ENCODE measurements at regions not wholly inside any gene's neighbourhood (a gene's known extent, or its start where the extent isn't known, plus 50 kb on each side); places are given as distances from the start of the nearest gene placed in this dataset.
"Not testable (repeated sequence)": the region's sequence is repeated elsewhere in the genome, so short reads cannot be mapped to it uniquely, and the experiment has no call there.

DNA sequence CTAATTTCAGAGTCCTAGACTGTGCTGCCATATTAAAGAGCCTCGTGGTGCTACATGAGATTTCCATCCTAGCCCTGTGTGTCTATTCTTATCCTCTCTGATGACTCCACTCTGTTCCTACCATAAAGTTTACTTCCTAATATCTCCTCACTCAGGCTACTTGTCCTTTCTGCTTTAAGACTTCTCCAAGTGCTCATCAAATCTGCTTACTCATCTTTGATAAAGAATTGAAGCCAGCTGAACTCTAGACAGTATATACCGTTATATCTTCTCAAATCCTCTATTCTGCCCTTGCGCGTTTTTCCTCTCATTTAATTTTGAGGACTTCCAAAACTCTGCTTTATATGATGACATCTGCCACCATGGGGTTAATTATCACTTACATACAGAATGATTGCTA lies 539.5 kb downstream of the HAPSTR1 start (continued):
- TF ChIP-seq CTCF (conservative IDR thresholded peaks at IDR 0.05; ENCODE audit: low read depth in 2 of 2) (no peak), CREB1 (CRISPR knock-in tag; IDR thresholded peaks at IDR 0.05; ENCODE audit: low read depth) (no peak)

DNA sequence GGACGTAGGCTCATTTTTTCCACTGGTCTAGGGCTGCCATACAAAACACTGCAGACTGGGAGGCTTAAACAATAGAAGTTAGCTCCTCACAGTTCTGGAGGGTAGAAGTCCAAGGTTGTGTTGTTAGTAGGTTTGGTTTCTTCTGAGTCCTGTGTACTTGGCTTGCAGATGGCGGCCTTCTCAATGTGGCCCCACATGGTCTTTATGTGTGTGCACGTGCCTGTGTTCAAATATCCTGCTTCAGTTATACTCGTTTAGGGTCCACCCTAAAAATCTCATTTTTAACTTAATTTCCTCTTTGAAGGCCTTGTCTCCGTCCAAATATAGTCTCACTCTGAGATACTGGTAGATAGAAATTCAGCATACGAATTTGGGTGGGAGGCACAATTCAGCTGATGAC lies 542.4 kb downstream of the HAPSTR1 start:
- Mint-ChIP-seq H3K27ac (no peak overlapping the region), H3K4me3 (no peak overlapping the region), H3K27me3 (ENCODE audit: insufficient read depth, low read depth, poor library complexity) (no peaks in the 10 kb centered on the region), H3K36me3 (ENCODE audit: low read depth) (peaks cover 24% of the 10 kb centered on the region), H3K9me3 (peaks cover 27% of the 10 kb centered on the region), H3K4me1 (no peaks in the 10 kb centered on the region)
- Histone ChIP-seq H3K9me2 (ENCODE audit: insufficient read depth) (peaks cover 14% of the 10 kb centered on the region), H3K27ac (ENCODE audit: low read depth) (no peak overlapping the region), H2AFZ (no peak overlapping the region), H3K4me3 (no peak overlapping the region), H3K4me1 (ENCODE audit: insufficient read depth) (no peaks in the 10 kb centered on the region), H4K20me1 (replicated peaks; ENCODE audit: insufficient read depth) (no peaks in the 10 kb centered on the region), H3K4me2 (no peak overlapping the region), H3K79me2 (replicated peaks; ENCODE audit: insufficient read depth) (no peaks in the 10 kb centered on the region), H3F3A (replicated peaks; ENCODE audit: low read depth) (no peaks in the 10 kb centered on the region), H3K27me3 (ENCODE audit: insufficient read depth) (no peaks in the 10 kb centered on the region), H3K36me3 (ENCODE audit: insufficient read depth) (no peaks in the 10 kb centered on the region)
- no peak for TF ChIP-seq CTCF (conservative IDR thresholded peaks at IDR 0.05; ENCODE audit: low read depth in 2 of 2)
- no peak for TF ChIP-seq ZNF331 (CRISPR knock-in tag; IDR thresholded peaks at IDR 0.05; ENCODE audit: low read depth)
- TF ChIP-seq ZNF114 (CRISPR knock-in tag; IDR thresholded peaks at IDR 0.05): no peak
- TF ChIP-seq JUNB (IDR thresholded peaks at IDR 0.05; ENCODE audit: unreplicated experiment): no peak
- TF ChIP-seq STAT1 (IDR thresholded peaks at IDR 0.05; ENCODE audit: unreplicated experiment): no peak
- TF ChIP-seq ETS1 (IDR thresholded peaks at IDR 0.05): no peak
- TF ChIP-seq EZH2 (IDR thresholded peaks at IDR 0.05; ENCODE audit: low read depth, unreplicated experiment): no peak
- no peak for TF ChIP-seq CREB1 (CRISPR knock-in tag; IDR thresholded peaks at IDR 0.05; ENCODE audit: low read depth)
- TF ChIP-seq POLR2AphosphoS5 (IDR thresholded peaks at IDR 0.05; ENCODE audit: low read depth): no peak
- TF ChIP-seq, protein P1, sequence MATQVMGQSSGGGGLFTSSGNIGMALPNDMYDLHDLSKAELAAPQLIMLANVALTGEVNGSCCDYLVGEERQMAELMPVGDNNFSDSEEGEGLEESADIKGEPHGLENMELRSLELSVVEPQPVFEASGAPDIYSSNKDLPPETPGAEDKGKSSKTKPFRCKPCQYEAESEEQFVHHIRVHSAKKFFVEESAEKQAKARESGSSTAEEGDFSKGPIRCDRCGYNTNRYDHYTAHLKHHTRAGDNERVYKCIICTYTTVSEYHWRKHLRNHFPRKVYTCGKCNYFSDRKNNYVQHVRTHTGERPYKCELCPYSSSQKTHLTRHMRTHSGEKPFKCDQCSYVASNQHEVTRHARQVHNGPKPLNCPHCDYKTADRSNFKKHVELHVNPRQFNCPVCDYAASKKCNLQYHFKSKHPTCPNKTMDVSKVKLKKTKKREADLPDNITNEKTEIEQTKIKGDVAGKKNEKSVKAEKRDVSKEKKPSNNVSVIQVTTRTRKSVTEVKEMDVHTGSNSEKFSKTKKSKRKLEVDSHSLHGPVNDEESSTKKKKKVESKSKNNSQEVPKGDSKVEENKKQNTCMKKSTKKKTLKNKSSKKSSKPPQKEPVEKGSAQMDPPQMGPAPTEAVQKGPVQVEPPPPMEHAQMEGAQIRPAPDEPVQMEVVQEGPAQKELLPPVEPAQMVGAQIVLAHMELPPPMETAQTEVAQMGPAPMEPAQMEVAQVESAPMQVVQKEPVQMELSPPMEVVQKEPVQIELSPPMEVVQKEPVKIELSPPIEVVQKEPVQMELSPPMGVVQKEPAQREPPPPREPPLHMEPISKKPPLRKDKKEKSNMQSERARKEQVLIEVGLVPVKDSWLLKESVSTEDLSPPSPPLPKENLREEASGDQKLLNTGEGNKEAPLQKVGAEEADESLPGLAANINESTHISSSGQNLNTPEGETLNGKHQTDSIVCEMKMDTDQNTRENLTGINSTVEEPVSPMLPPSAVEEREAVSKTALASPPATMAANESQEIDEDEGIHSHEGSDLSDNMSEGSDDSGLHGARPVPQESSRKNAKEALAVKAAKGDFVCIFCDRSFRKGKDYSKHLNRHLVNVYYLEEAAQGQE (IDR thresholded peaks at IDR 0.05; ENCODE audit: unreplicated experiment): no peak
- DNase-seq (ENCODE audit: low spot score) (no peak), ATAC-seq (no peak)

DNA sequence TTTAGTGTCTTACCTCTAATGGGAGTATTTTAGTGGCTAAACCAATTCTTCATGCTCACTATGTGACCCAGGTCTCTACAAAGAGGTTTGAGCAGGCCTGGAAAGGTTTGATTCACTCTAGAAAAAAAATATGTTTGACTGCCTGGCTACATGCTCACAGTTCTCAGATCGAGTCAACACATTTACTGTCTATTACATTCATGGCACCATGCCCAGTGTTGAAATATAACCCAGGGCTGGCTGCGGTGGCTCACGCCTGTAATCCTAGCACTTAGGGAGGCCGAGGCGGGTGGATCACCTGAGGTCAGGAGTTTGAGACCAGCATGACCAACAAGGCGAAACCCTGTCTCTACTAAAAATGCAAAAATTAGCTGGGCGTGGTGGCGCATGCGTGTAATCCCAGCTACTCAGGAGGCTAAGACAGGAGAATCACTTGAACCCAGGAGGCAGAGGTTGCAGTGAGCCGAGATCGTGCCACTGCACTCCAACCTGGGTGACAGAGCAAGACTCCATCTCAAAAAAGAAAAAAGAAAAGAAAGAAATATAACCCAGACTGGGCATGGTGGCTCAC lies 543.8 kb downstream of the HAPSTR1 start:
- peaks cover 24% of the 10 kb centered on the region for H3K36me3 Mint-ChIP-seq (ENCODE audit: low read depth)
- not testable (repeated sequence) for H3K4me1 ChIP-seq (ENCODE audit: insufficient read depth); ATAC-seq

More for the DNA sequence above, 543.8 kb downstream of the HAPSTR1 start:
- peaks cover 28% of the 10 kb centered on the region for H3K9me3 Mint-ChIP-seq
- H3K27me3 ChIP-seq (ENCODE audit: insufficient read depth); H3K36me3 ChIP-seq (ENCODE audit: insufficient read depth); H3F3A ChIP-seq (replicated peaks; ENCODE audit: low read depth); H3K4me1 Mint-ChIP-seq; H3K4me3 Mint-ChIP-seq; H3K79me2 ChIP-seq (replicated peaks; ENCODE audit: insufficient read depth); H2AFZ ChIP-seq; H3K27ac ChIP-seq (ENCODE audit: low read depth); H3K27ac Mint-ChIP-seq; DNase-seq (ENCODE audit: low spot score); H3K27me3 Mint-ChIP-seq (ENCODE audit: insufficient read depth, low read depth, poor library complexity); H4K20me1 ChIP-seq (replicated peaks; ENCODE audit: insufficient read depth); H3K4me3 ChIP-seq; H3K4me2 ChIP-seq: not testable (repeated sequence)
- peaks cover 14% of the 10 kb centered on the region for H3K9me2 ChIP-seq (ENCODE audit: insufficient read depth)
